ENCODE measurements at regions not wholly inside any gene's neighbourhood (a gene's known extent, or its start where the extent isn't known, plus 50 kb on each side); places are given as distances from the start of the nearest gene placed in this dataset.
A peak's percentile ranks its signal among the peaks of the same experiment; 100 is the strongest.
"Not testable (repeated sequence)": the region's sequence is repeated elsewhere in the genome, so short reads cannot be mapped to it uniquely, and the experiment has no call there.

- DNase-seq = not testable (repeated sequence)
These were observed 108.2 kb downstream of the SPATA31A1 start for GRCh38 chr9:39463696-39464095.

GRCh38 chr9:39464122-39464777, 108.8 kb downstream of the SPATA31A1 start:
- peak; percentile 64 for DNase-seq

- not testable (repeated sequence) for DNase-seq
These were observed 119.0 kb downstream of the SPATA31A1 start for GRCh38 chr9:39474499-39474898.

- not testable (repeated sequence) for DNase-seq
These were observed 127.6 kb downstream of the SPATA31A1 start for GRCh38 chr9:39483073-39483472.

DNA sequence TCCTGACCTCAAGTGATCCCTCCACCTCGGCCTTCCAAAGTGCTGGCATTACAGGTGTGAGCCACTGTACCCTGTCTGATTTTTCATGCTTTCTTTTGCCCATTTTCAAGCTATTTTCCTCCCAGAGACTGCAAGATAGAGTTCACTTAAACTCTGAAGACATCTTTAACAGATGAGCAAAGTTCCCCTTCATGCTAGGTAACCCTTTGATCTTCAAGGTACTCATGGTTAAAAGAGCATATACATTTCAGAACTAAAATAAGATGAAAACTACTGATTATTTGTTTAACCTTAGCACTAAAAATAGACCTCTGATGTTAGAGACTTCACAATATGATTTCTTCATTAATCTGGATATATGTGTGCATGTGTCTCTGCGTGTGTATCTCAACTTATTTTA, 128.4 kb downstream of the SPATA31A1 start:
- not testable (repeated sequence) for DNase-seq

- not testable (repeated sequence) for DNase-seq
These were observed 128.8 kb downstream of the SPATA31A1 start for GRCh38 chr9:39484292-39484691.

GRCh38 chr9:39487477-39487876, 132.0 kb downstream of the SPATA31A1 start:
- not testable (repeated sequence) for DNase-seq

- not testable (repeated sequence) for DNase-seq
These were observed 140.8 kb downstream of the SPATA31A1 start for GRCh38 chr9:39496248-39496647.

DNA sequence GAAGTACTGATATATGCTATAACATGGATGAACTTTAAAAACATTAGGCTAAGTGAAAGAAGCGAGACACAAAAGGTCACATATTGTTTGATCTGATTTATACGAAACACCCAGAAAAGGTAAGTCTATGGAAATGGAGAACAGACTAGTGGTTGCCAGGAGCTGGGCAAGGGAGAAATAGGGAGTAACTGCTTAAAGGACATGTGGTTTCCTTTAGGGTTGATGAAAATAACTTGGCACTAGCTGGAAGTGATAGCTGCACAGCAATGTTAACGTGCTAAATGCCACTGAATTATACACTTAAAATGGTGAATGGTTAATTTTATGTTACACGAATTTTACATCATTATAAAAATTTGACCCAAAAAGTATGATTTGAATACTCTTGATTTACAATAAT, 147.7 kb downstream of the SPATA31A1 start:
- not testable (repeated sequence) for DNase-seq

DNA sequence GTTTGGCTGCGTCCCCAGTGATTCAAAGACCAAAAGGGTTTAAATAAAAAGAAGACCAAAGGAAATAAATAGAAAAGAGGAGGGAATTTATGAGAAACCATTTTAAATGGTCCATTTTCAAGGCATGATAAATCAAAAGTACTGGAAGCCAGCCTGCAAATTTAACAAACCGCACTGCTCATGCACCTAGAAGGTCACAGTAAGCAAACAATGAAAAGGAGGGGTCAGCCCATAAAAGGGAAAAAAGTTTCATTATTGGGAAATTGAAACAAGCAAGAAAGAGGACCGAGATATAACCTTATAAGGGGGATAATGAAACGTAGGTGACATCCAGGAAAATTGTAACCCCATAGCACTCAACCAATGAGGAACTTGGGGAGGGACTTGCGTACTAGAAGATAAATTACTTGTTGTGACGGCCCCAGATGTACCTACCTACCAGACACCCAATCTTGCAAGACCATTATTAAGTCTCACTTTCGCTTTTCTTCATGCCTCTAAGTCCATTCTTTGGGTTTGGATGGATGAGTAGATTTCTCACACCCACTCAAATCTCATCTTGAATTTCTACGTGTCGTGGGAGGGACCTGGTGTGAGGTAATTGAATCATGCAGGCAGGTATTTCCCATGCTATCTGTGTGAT, 172.0 kb downstream of the SPATA31A1 start:
- not testable (repeated sequence) for DNase-seq

DNA sequence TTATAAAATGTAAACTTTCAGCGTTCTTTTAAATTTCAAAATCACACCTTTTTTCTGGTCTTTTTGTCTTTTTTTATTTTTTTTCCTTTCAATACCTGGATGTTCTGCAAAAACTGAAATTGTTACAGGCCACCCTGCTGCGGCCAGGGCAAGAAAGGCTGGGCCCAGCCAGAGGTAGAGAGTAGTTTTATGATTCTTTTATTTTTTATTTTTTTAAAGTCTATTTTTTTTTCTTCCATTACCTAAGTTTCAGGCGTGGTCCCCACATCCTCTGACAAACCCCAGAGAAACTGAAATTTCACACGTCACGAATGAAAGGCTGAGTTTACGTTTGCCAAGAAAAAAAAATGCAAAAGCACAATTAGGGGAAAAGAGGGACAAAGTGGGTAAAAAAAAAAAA, 177.1 kb downstream of the SPATA31A1 start:
- DNase-seq = not testable (repeated sequence)

- not testable (repeated sequence) for DNase-seq
These were observed 177.7 kb downstream of the SPATA31A1 start for GRCh38 chr9:39533001-39533762.

DNA sequence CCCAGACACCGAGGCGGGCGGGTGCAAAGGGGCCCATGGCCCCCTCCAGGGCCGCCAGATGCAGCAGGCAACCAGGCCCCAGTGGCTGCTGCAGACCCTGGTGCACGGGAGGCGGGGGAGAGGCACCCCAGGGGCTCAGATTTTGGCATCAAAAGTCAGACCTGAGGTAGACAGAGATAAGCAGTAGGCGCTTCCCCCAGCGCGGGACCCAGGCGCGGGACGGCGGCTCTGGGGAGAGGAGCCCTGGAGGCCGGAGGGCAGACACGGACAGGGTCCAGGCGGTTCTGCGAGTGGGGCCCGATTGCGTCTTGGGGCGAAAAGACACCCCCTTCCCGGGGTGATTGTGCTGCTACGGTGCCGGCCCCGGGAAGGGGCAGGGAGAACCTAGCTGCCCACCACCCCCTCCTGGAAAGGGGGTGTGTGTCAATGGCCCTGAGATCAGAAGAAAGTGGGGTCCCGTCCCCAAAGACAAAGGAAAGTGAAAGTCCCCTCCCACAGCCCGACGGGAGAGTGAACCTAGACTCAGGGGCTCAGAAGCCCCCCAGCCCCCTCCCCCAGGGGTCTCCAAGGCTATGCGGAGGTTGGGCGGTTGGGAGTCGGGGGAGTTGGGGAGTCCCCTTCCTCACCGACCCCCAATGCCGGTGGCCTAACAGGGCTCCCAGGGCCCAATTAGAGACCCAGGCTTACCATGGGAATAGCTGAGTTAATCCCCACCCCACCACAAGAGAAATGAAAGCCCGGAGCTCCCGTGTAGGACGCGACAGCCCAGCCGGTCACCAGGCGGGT, 178.5 kb downstream of the SPATA31A1 start:
- not testable (repeated sequence) for DNase-seq

- DNase-seq = not testable (repeated sequence)
These were observed 179.4 kb downstream of the SPATA31A1 start for GRCh38 chr9:39534897-39535296.

GRCh38 chr9:39542157-39542556, 186.7 kb downstream of the SPATA31A1 start:
- DNase-seq = not testable (repeated sequence)

DNA sequence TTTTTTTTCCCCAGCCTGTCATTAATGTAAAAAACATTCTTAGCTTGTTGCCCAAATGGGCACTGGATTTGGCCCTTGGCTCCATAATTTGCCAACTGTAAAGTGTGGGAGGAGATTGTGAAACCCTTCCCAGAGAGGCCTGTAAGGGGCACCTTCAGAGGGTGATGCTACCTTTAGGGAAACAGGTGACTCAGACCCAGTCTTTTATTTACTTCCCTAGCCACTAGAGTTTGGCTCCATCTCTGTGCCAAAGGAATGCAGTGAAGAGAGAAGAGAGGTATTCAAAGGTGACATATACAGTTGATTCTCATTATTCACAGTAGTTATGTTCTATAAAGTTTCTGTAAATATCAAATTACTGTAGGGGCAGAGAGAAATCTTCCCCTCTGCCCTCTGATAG, 189.6 kb downstream of the SPATA31A1 start:
- not testable (repeated sequence) for DNase-seq

DNA sequence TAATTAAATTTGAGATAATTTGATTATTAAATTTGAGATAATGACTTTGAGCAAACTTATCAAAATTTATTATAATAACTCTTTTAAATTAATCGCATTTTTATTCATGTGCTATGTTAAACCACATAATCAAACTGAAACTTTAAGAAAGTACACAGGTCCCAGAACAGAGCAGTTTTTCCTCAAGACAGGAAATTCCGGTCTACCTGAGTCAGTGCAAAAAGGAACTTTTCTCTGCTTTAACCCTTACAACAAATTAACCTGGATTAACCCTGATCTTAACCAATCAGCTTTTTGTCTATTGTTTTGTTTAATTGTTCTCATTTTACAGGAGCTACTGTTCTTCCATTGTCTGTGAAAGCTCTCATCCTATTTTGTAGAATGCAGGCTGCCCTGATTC, 195.1 kb downstream of the SPATA31A1 start:
- DNase-seq = not testable (repeated sequence)

DNA sequence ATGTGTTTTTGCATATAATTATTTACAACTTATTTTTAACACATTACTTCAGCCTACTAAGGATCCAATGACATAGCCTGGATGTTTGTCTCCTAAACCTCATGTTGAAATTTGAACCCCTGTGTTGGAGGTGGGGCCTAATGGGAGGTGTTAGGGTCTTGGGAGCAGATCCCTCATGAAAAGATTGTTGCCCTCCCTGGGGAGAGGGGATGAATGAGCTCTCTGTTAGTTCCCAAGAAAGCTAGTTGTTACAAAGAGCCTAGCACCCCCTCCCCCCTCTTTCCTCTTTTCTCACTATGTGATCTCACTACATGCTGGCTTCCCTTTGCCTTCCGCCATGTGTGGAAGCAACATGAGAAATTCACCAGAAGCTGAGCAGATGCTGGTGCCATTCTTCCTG, 196.1 kb downstream of the SPATA31A1 start:
- peak; percentile 0 for DNase-seq

- not testable (repeated sequence) for DNase-seq
These were observed 196.9 kb downstream of the SPATA31A1 start for GRCh38 chr9:39552242-39552881.

DNA sequence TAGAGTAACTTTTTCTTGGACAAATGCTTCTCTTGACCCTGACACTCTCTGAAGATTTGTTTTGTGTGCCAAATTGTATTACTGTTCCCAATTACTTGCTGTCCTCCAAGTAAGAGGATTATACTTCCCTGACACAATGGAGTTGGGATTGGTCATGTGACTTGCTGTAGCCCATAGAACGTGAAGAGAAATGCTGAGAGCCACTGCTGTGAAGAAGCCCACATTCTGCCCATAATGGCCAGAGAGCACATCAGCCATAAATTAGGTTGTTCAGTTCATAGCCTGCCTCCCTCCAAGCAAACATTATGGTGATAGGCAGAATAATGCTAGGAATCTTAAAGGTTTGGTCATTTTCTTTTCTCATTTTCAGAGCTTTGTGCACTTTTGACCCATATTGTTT, 198.9 kb downstream of the SPATA31A1 start:
- DNase-seq = not testable (repeated sequence)

DNA sequence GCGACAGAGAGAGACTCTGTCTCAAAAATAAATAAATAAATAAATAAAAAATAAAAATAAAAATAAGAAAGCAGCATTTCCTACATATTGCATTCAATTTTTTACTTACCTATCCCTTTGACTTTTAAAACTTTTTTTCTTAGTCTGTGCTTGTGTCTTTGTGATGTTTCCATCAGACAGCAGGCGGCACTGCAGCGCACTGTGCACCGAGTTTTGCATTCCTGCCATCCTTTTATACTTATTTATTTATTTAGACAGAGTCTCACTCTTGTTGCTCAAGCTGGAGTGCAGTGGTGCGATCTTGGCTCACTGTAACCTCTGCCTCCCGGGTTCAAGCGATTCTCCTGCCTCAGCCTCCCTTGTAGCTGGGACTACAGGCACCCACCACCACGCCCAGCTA, 203.9 kb downstream of the SPATA31A1 start:
- not testable (repeated sequence) for DNase-seq

DNA sequence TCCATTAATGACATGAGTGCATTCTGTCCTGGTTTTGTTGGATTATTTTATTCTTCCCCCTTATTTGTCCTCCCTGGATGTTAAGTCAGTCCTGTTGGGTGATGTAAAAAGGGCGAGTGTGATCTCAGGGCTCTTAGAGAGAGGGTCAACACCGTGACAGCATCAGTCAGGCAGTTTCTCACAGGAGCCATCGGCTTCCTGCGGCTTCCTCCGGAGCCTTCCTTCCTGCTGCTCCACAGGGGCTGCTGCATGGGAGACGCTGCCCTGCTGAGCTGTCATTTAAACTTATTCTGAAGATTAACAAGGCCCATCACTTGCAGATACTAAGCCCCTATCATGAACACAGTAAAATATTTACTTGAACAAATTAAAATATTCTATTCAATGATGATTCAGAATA, 211.3 kb downstream of the SPATA31A1 start:
- not testable (repeated sequence) for DNase-seq

All from skin of body (tissue), 1 donor.